GM19239 (cell line): ENCODE measurements at regions not wholly inside any gene's neighbourhood (a gene's known extent, or its start where the extent isn't known, plus 50 kb on each side); places are given as distances from the start of the nearest gene placed in this dataset.
"Not testable (repeated sequence)": the region's sequence is repeated elsewhere in the genome, so short reads cannot be mapped to it uniquely, and the experiment has no call there.

Source experiments
- DNase-seq: peaks from one replicate; pipeline ENCODE4 v3.0.0; 2011; ENCODE audit warnings: low spot score; ENCODE audit not compliant: insufficient read length
- FAIRE-seq: peaks from 2 replicates; lab custom pipeline; 2011; peaks lifted over from hg19 to GRCh38; lab: Jason Lieb, UNC

DNA sequence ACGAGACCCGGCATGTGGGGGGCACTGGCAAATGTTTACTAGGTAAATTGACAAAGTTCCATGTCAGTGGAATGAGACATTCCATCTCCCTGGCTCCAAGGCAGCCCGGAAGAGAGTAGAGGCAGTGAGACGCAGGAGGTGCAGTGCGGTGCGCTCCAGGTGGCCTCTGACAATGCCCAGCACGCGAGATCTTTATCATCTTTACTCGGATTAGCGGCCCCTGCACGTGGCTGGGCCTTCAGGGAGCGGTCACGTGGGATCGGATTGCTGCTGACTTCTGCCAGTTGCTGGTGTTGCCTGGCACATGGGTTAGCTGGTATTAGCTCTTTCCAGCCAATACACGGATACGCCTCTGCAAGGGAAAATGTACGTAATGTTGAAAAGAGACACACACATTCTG lies 151.2 kb upstream of the ALKAL2 start:
- FAIRE-seq (no peak), DNase-seq (no peak)

DNA sequence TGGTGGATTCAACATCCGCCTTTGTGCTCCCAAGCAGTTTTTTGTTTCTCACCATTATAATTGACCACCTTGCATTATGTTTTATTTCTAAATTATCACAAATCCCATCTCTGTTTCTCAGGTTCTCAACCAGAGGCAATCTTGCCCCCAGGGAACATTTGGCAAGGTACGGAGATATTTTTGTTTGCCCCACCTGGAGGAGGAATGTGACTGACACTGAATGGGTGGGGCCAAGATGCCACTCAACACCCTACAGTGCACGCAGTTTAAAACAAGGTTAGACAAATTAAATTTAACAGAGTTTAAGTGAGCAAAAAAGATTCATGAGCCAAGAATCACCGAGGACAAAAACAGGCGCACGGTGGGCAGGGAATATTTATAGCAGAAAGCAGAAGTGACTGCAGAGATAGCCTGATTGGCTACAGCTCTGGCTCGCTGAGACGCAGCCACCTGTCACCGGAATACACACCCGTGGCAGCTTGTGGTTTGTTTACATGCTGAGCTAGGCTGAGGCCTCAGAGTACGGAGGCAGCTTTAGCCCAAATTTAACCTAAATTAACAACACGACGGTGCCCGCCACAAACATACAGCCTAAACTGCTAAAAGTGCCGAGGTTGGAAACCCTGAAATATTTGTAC lies 150.0 kb upstream of the ALKAL2 start:
- DNase-seq (peak; percentile 48), FAIRE-seq (no peak)

- FAIRE-seq (no peak), DNase-seq (no peak)
These were observed 149.3 kb upstream of the ALKAL2 start for GRCh38 chr2:437180-437579.

DNA sequence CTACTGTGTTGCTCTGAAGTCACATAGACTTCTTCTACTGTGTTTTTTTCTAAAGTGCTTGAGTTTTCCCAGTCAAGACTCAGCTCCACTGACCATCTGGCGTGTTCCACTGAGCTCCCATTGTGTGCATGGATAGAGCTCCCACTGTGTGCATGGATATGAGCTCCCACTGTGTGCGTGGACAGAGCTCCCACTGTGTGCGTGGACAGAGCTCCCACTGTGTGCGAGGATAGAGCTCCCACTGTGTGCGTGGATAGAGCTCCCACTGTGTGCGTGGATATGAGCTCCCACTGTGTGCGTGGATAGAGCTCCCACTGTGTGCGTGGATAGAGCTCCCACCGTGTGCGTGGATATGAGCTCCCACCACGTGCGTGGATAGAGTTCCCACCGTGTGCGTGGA lies 148.3 kb upstream of the ALKAL2 start:
- DNase-seq, result no peak
- no peak for FAIRE-seq

DNA sequence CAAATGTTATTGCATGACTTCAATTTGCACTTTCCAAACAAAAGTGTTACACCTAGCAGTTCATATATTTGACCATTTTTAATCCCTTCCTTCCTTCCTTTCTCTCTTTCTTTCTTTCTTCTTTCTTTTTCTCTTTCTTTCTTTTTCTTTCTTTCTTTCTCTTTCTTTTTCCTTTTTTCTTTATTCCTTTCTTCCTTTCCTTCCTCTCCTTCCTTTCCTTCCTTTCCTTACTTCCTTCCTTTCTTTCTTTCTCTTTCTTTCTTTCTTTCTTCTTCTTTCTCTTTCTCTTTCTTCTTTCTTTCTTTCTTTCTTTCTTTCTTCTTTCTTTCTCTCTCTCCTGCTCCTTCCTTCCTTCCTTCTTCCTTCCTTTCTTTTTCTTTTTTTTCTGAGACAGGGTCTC lies 146.7 kb upstream of the ALKAL2 start:
- FAIRE-seq, result no peak
- no peak for DNase-seq

DNA sequence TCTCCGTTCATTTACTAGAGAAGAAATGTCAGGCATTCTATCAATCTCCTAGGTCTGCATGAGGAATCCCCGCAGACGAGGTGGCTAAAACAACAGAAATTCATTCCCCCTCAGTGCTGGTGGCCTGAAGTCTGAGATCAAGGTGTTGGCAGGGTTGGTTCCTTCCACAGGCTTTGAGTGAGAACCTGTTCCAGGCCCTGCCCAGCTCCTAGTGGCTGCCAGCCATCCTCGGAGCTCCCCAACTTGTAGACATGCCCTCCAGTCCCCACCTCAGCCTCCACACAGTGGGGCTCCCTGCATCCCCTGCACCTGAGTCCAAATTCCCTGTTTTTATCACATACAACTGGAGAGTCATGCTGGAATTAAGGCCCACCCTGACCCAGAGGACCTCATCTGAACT lies 145.3 kb upstream of the ALKAL2 start:
- FAIRE-seq (no peak), DNase-seq (no peak)

- FAIRE-seq (no peak), DNase-seq (no peak)
These were observed 142.6 kb upstream of the ALKAL2 start for GRCh38 chr2:430291-431040.

GRCh38 chr2:429575-430254 lies 141.8 kb upstream of the ALKAL2 start:
- FAIRE-seq (peak; percentile 11), DNase-seq (no peak)

DNA sequence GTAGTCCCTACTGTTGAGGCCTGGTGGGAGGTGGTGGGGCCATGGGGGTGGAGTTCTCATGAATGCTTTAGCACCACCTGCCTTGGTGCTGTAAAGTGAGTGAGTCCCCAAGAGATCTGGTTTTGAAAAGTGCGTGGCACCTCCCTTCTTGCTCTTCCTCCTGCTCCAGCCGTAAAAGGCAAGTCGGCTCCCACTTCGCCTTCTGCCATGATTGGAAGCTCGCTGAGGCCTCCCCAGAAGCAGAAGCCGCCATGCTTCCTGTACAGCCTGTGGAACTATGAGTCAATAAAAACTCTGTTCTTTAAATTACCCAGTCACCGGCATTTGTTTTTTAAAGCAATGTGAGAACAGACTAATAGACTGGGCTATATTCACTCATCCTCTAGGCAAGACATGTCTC lies 141.3 kb upstream of the ALKAL2 start:
- FAIRE-seq, result no peak
- DNase-seq, result no peak

GRCh38 chr2:428591-428990 lies 140.7 kb upstream of the ALKAL2 start:
- DNase-seq, result no peak
- FAIRE-seq, result no peak

GRCh38 chr2:426696-427095 lies 138.8 kb upstream of the ALKAL2 start:
- not testable (repeated sequence) for DNase-seq, FAIRE-seq

DNA sequence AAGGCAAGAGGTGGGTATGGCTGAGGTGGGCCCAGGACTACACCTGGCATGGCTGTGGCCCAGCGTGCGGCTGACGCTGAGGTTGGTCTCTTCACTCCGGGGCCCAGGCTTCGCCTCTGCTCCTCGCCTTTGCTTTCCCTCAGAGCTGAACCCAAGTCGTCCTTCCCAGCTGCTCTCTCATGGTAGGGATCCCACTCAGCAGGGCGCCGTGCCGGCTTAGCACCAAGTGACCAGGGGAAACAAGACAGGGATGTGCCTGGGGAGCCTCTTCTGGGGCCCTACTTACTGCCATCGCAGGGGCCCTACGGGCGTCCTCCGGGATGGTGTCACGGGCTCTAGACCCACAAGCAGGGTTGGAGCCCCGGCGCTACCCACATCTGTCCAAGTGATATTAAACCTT lies 138.1 kb upstream of the ALKAL2 start:
- FAIRE-seq (no peak), DNase-seq (no peak)

DNA sequence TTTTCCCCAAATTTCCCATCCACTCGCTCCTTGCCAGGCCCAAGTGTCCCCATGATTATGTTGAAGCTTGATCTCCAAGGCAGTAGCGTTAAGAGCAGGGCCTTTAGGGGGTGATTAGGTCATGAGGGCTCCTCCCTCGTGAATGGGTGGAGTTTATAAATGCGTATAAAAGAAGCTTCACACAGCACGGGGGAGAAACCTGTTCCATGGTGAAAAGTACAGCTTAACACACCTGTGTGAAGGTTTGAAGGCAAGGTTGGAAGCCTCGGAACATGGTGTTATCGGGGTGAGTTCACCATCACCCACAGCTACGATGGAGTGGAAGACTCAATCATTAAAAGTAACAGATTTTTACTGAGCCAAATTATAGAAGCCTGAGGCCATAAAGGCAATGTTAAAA lies 137.4 kb upstream of the ALKAL2 start:
- no peak for FAIRE-seq

DNA sequence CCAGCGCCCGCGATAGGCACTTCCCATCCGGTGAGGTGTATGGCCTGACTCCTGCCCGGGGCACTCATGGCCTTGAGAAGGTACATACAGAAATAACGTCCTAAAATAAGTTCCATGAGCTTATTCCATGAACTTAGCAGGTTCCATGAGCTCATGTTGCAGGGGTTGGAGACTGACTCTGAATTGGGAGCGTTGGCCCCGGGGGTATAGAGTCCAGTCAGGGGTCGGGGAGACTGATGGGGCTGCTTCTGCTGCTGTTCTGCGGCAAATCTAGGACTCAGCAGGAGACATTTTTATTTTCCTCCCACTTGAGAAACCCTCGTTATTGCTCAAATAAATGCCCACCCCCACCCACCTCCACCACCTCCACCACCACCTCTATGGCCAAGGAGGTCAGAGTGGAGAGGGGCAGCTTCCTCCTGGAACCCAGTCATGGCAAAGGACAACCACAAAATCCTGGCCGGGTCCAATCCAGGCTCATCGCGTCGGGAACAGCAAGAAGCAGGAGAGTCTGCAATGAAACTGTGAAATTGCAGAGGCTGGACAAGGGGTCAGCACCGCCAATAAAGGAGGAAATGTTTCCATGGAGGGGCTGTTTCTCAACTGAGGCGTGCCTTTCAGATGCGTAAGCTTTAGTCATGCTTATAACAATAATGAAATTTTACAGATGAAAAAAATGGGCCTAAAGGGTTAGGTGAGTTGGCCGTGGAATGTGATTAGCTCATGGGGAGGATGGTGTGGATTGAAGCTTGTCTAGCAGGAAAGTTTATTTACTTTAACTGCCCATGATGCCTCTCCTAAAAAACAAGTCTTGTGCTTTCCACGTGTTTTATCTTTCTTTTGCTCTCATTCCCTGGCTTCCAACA lies 136.6 kb upstream of the ALKAL2 start:
- FAIRE-seq, result no peak
- no peak for DNase-seq

More for the DNA sequence above, 137.4 kb upstream of the ALKAL2 start:
- no peak for DNase-seq

DNA sequence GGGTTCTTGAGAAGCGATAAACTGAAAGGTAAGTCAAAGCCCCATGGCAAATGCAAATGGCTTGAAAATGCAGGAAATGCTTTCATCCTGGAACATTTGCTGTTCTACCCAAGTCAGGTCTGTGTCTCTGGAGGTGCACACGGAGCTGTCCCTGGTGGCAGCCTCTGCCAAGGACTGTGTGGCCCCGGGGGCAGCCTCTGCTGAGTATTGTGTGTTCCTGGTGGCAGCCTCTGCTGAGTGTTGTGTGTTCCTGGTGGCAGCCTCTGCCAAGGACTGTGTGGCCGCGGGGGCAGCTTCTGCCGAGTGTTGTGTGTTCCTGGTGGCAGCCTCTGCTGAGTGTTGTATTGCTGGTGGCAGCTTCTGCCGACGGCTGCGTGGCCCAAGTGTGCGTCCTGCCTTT lies 135.6 kb upstream of the ALKAL2 start:
- DNase-seq (no peak), FAIRE-seq (no peak)

DNA sequence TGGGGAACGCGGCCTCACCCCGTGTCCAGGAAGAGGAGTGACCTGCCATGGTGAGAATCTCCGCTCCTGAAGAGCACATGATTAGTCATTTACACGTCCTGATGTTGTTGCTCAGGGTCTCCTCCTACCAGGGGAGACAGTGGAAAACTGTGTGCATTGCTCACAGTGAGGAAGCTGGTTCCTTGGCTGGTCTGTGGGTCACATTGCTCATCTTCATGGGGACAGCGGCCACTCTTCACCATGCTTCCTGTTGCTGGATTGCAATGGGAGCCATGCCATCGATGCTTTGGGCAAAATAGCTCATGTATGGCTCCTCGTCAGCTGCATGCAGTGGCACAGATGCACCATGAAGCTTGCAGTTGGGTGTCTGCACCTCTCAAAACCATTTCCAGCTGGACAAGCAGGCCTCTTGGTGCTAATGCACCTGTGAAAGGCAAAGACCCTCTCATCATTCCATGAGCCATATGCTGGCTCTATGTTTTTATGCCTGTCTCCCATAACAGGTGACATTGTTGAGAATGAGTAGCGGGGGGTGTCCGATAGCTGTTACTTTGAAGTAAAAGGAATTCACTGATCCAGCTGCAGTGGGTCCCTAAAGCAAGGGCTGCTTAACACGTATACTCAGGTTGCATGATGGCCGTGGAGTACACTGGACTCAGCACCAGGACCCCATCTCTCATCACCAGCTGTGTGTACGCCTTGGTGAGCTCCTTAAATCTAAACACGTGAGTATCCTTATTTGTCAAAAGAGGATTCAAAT lies 135.0 kb upstream of the ALKAL2 start:
- no peak for DNase-seq
- no peak for FAIRE-seq

DNA sequence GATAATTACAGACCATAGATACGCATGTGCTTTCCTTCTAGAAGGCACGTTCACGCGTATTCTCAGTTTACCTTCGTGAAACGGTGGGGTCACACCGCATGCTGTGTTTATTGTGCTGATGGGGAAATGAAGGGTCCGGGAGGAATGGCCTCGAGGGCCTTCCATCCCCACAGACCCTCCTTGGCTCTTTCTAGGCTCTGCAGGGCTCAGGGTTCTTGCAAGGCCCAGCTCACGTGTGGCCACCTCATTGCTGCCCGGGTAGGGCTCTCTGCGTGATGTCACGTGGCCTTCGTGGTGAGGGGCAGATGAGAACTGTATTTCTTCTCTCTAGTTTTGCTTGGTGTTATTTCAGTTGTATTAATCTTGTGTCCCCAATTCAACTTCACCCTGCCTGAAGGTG lies 133.5 kb upstream of the ALKAL2 start:
- no peak for FAIRE-seq
- no peak for DNase-seq

- DNase-seq, result no peak
- no peak for FAIRE-seq
These were observed 131.9 kb upstream of the ALKAL2 start for GRCh38 chr2:419687-420317.

DNA sequence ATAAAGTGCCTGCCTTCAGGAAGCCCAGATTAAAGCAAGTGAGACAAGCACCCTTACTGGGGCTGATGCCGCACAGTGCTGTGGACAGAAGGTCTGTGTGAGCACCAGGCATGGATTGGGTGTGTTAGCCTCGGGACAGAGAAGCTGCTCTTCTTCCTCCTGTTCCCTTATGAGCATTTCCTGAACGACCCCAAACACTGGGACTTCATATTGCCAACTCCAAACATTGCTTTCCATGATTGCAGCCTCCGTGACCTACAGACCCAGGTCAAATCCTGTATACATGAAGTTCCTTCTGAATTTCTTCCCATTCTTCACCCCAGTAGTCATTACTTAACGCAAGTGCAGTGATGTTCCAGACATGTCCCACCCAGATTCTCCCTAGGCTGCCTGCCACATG lies 129.8 kb upstream of the ALKAL2 start:
- FAIRE-seq (no peak), DNase-seq (no peak)
